HG03108 (cell line): ENCODE measurements at regions not wholly inside any gene's neighbourhood (a gene's known extent, or its start where the extent isn't known, plus 50 kb on each side); places are given as distances from the start of the nearest gene placed in this dataset.
"Not testable (repeated sequence)": the region's sequence is repeated elsewhere in the genome, so short reads cannot be mapped to it uniquely, and the experiment has no call there.

Experiments
- ATAC-seq: cut with Tn5 transposase; IDR thresholded peaks from one replicate; pipeline ENCODE4 v1.9.1; 2021; ENCODE audit warnings: moderate library complexity; ENCODE audit not compliant: unreplicated experiment

DNA sequence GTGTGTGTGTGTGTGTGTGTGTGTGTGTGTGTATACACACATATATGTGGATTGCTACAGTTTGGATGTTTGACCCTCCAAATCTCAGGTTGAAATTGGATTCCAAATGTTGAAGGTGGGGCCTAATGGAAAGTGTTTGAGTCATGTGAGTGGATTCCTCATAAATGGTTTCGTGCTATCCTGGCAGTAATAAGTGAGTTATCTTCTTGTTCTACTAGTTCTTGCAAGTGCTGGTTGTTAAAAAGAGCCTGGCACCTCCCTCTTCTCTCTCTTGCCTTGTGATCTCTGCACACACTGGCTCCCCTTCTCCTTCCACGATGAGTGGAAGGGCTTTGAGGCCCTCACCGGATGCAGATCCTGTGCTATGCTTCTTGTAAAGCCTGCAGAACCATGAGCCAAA is 344.1 kb downstream of the SH2D1A start:
- no peak for ATAC-seq

DNA sequence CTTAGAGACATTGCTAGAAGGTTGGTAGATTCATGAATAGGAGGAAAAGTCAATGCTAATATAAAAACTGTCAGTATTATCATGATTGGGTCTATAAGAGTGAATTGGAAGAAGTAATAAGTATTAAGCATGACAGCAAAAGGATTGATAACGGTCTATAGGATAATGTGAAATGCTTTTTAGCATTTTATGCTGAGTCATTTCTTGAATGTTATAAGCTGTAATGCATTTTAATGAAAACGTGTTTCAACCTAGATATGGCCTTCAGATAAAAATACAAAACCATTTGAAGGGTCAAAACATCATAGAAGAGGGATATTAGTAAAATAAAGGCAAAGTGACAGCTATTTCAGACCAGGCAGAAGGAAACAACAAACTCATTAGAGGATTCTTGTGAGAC is 353.5 kb downstream of the SH2D1A start:
- ATAC-seq = no peak

- no peak for ATAC-seq
These were observed 371.2 kb downstream of the SH2D1A start for GRCh38 chrX:124717537-124717936.

DNA sequence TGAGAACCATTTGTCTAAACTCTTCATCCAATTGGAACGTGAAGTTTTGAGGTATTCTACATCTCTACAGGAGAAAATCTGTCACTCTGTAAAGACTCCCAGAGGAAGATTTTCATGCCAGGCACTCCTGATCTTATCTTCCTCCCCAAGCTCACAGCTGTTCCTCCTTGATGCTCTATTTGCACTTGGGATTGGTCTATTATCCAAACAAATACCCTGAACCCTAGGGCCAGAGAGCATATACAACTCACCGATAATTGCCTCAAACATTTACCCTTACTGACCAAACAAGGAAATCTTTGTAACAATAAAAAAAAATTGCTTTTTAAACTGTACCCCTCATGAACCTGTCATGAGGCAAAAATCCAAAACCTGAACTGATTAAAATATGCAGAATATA is 372.7 kb downstream of the SH2D1A start:
- ATAC-seq = no peak

GRCh38 chrX:124720532-124720931 is 374.2 kb downstream of the SH2D1A start:
- no peak for ATAC-seq

GRCh38 chrX:124725502-124725901 is 379.1 kb downstream of the SH2D1A start:
- ATAC-seq = no peak

DNA sequence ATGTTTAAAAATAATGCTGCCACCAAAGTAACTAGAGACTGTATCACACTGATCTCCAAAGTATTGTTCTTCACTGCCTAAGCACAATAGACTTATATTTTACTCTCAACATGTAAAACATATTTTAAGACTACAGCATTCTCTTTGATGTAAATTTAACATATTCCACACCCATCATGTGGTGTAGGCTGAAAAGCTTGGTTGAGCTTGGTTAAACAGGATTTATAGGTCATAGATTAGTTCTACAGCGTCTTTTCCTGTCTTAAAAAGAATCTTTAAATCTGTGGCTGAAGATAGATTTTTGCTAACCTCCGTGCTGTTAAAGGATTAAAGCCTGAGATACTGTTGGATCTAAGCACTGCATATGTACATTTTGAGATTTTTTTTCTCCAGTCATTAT is 379.9 kb downstream of the SH2D1A start:
- no peak for ATAC-seq

GRCh38 chrX:124726881-124727280 is 380.5 kb downstream of the SH2D1A start:
- no peak for ATAC-seq

DNA sequence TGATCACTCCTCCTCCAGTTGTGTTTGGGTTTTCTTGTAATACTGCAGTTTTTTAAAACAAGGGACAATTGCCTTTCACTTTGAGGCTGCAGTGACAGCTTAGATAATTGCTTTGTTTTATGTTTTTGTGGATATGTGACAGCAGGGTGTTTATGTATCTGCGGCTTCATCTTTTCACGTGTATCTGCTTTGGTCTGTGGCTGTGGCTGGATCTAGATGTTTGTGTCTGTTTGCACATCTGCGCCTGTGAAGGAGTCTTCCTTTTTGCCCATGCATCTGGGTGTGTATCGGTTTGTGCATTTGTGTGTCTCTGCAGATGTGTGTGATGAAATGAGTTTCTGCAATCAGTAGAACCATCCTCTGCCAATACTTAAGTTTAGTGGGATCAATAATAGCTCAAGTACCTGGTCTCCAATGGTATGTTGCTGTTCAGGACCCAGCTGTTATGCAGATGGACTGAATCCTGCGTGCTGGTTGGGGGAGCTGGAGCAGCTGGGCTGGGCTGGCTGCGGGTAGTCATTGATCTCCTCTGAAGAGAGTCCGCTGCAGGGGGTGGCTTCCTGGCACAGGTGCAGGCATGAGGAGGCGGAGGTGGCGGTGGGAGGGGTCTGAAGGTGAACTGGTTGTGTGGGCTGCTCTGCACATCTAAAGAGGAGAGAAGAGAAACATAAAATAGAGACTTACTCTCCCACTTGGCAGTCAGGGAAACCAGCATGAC is 390.3 kb downstream of the SH2D1A start:
- no peak for ATAC-seq

GRCh38 chrX:124737771-124738170 is 391.4 kb downstream of the SH2D1A start:
- no peak for ATAC-seq

- no peak for ATAC-seq
These were observed 400.9 kb downstream of the SH2D1A start for GRCh38 chrX:124747295-124747694.

- ATAC-seq = no peak
These were observed 418.0 kb downstream of the SH2D1A start for GRCh38 chrX:124764354-124764753.

DNA sequence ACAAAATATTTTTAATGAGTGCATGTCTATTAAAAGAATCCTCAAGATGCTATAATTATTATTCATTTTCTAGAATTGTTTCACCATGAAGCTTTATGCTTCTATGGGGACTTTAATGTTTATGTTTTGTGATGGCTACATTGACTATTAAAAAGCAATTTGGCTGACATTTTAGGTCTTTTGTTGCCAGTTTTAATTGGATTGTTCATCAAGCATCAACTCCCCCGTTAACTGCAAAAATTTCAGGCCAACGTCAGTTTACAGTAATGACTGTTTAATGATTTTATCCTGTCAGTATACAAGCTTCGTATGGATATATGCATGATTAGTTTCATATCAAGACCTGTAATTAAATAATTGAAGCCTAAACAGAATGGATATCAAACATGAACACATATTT is 422.8 kb downstream of the SH2D1A start:
- no peak for ATAC-seq

DNA sequence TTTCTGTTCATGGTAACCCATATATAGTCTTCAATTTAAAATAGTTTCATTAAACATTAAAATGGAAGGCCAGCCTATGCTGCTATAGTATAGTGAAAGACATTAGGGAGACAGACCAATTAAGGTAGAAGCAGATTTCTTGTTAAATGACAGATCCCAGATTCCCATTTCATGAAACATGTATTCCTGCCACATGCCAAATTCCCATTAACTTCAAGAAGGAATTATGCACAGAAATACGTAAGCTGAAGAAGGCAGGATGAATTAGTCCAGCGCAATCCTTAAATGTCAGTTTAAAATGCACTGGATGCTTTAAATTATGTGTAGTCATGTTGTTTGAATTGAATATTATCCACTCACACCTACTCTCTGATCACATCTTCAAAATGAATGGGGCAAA is 424.9 kb downstream of the SH2D1A start:
- ATAC-seq = no peak

- not testable (repeated sequence) for ATAC-seq
These were observed 441.9 kb downstream of the SH2D1A start for GRCh38 chrX:124788253-124788652.

DNA sequence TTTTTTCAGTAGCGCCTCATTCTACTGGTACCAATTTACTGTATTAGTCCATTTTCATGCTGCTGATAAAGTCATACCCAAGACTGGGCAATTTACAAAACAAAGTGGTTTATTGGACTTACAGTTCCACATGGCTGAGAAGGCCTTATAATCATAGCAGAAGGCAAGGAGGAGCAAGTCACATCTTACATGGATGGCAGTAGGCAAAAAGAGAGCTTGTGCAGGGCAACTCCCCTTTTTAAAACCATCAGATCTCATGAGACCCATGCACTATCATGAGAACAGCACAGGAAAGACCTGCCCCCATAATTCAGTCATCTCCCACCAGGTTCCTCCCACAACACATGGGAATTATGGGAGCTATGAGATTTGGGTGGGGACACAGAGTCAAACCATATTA is 443.5 kb downstream of the SH2D1A start:
- not testable (repeated sequence) for ATAC-seq

GRCh38 chrX:124791492-124792095 is 445.2 kb downstream of the SH2D1A start:
- ATAC-seq = no peak

DNA sequence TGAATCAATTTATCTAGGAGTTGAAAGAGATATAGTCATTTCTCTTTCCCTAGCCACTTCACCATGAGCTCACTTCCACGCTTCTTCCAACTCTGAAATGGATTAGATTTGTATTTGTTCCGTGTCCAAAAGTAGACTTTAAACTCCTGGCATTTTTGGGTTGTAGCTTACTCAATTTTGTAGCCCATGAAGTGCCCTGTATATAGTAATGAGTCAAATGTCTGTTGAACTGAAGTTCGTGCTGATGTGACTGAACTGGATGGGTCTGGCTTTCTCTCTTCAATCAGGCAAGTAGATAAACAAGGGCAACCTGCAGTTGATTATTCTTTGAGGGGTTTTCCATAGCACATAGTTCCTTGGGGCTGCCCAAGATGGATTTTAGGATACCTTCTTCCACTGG is 450.6 kb downstream of the SH2D1A start:
- no peak for ATAC-seq

GRCh38 chrX:124804962-124805361 is 458.6 kb downstream of the SH2D1A start:
- ATAC-seq = no peak

- no peak for ATAC-seq
These were observed 459.1 kb downstream of the SH2D1A start for GRCh38 chrX:124805486-124805885.

- ATAC-seq = no peak
These were observed 467.7 kb downstream of the SH2D1A start for GRCh38 chrX:124814106-124814505.

DNA sequence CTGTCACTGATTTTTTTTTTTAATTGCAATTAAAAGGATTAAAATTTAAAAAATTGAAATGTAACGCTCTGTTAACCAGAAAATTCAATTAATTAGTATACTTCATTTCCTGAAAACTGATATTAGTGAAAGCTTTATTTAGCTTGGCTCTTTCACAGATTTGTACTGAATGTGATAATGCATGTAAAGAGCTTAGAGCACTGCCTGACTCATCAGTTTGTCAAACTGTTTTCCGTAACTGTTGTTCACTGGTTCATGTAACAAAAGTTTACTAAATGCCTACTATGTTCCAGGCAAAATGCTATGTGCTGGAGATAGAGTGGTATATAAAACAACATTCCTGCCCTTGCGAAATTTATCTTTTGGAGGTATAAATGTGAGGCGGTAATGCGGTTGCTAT is 471.7 kb downstream of the SH2D1A start:
- ATAC-seq = no peak

DNA sequence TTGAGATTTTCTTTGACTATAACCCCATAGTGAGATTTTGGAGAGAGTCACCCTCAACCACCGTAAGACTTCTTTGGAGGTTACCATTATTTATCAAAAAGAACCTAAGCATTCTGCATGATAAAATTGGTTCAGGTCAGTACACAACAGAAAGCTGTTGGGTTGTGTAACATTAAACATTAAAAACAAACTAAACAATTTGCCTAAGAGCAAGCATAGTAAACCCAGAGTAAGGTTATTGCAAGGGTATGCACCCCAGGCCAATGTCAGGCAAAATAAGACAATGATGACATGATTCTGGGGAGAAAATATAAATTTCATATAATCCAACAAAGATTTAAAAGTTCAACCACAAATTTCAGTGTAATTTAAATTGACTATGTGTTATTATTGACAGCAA is 472.4 kb downstream of the SH2D1A start:
- ATAC-seq = no peak
